Glutamatergic neuron (in vitro differentiated cells): ENCODE measurements at regions not wholly inside any gene's neighbourhood (a gene's known extent, or its start where the extent isn't known, plus 50 kb on each side); places are given as distances from the start of the nearest gene placed in this dataset.

ENCODE experiments used
- DNase-seq: peaks from one replicate; pipeline ENCODE4 v3.0.0; 2022
- H3K27ac Mint-ChIP-seq: one replicate; pipeline ENCODE4 v1.8.0; 2020; ENCODE audit warnings: mild to moderate bottlenecking, mixed read lengths, inconsistent platforms; ENCODE audit not compliant: unreplicated experiment
- H3K27me3 Mint-ChIP-seq: one replicate; pipeline ENCODE4 v1.8.0; 2020; ENCODE audit warnings: mild to moderate bottlenecking, moderate library complexity, mixed read lengths, inconsistent platforms; ENCODE audit not compliant: unreplicated experiment
- H3K36me3 Mint-ChIP-seq: one replicate; pipeline ENCODE4 v1.8.0; 2020; ENCODE audit warnings: mild to moderate bottlenecking, mixed read lengths, inconsistent platforms; ENCODE audit not compliant: unreplicated experiment
- H3K4me1 Mint-ChIP-seq: one replicate; pipeline ENCODE4 v1.8.0; 2020; ENCODE audit warnings: mild to moderate bottlenecking, low read depth, mixed read lengths, inconsistent platforms; ENCODE audit not compliant: unreplicated experiment
- H3K4me3 Mint-ChIP-seq: one replicate; pipeline ENCODE4 v1.8.0; 2020; ENCODE audit warnings: mild to moderate bottlenecking, mixed read lengths, inconsistent platforms; ENCODE audit not compliant: unreplicated experiment
- H3K9me3 Mint-ChIP-seq: one replicate; pipeline ENCODE4 v1.8.0; 2020; ENCODE audit warnings: mild to moderate bottlenecking, moderate library complexity, mixed read lengths, inconsistent platforms; ENCODE audit not compliant: unreplicated experiment
- CTCF ChIP-seq: fragments of 200-600 bp; sonication (generic); IDR thresholded peaks from one replicate; pipeline ENCODE4 v1.5.0; 2021; ENCODE audit not compliant: partially characterized antibody, unreplicated experiment

- Mint-ChIP-seq H3K4me1 (no peaks in the 10 kb centered on the region), H3K27ac (no peak overlapping the region), H3K9me3 (no peaks in the 10 kb centered on the region), H3K36me3 (no peaks in the 10 kb centered on the region), H3K27me3 (no peaks in the 10 kb centered on the region), H3K4me3 (no peak overlapping the region)
- TF ChIP-seq CTCF, result no peak
- DNase-seq, result no peak
These were observed 995.0 kb downstream of the SH3BGRL start for GRCh38 chrX:82196866-82197265.

- no peak overlapping the region for H3K27ac Mint-ChIP-seq
- no peak overlapping the region for H3K4me3 Mint-ChIP-seq
- no peaks in the 10 kb centered on the region for H3K27me3 Mint-ChIP-seq
- H3K36me3 Mint-ChIP-seq, result no peaks in the 10 kb centered on the region
- no peak for TF ChIP-seq CTCF
- DNase-seq, result no peak
- H3K9me3 Mint-ChIP-seq, result no peaks in the 10 kb centered on the region
- H3K4me1 Mint-ChIP-seq, result no peaks in the 10 kb centered on the region
These were observed 1007.1 kb downstream of the SH3BGRL start for GRCh38 chrX:82208975-82209374.

- peak; percentile 68 for TF ChIP-seq CTCF
- Mint-ChIP-seq H3K27me3 (peaks cover 2% of the 10 kb centered on the region), H3K27ac (peak overlapping the region; percentile 39), H3K4me1 (peaks cover 1% of the 10 kb centered on the region), H3K9me3 (peaks cover 2% of the 10 kb centered on the region), H3K36me3 (no peaks in the 10 kb centered on the region), H3K4me3 (no peak overlapping the region)
- DNase-seq, result no peak
These were observed 1016.5 kb downstream of the SH3BGRL start for GRCh38 chrX:82218361-82218760.

GRCh38 chrX:82219129-82219528 lies 1017.2 kb downstream of the SH3BGRL start:
- Mint-ChIP-seq H3K27ac (no peak overlapping the region), H3K4me3 (no peak overlapping the region), H3K36me3 (no peaks in the 10 kb centered on the region), H3K9me3 (peaks cover 2% of the 10 kb centered on the region), H3K27me3 (peaks cover 2% of the 10 kb centered on the region), H3K4me1 (peaks cover 1% of the 10 kb centered on the region)
- no peak for DNase-seq
- no peak for TF ChIP-seq CTCF

GRCh38 chrX:82224961-82225360 lies 1023.1 kb downstream of the SH3BGRL start:
- Mint-ChIP-seq H3K9me3 (peaks cover under 1% of the 10 kb centered on the region), H3K27me3 (no peaks in the 10 kb centered on the region), H3K4me3 (no peak overlapping the region), H3K36me3 (no peaks in the 10 kb centered on the region), H3K27ac (no peak overlapping the region), H3K4me1 (no peaks in the 10 kb centered on the region)
- DNase-seq, result no peak
- no peak for TF ChIP-seq CTCF
